IPS-11a (cell line): ENCODE measurements at regions not wholly inside any gene's neighbourhood (a gene's known extent, or its start where the extent isn't known, plus 50 kb on each side); places are given as distances from the start of the nearest gene placed in this dataset.
"Not testable (repeated sequence)": the region's sequence is repeated elsewhere in the genome, so short reads cannot be mapped to it uniquely, and the experiment has no call there.

Experiments used
- H3K4me3 ChIP-seq: one replicate; pipeline ENCODE4 v1.5.1; 2013; ENCODE audit warnings: low read depth, low read length, control low read depth

- no peak overlapping the region for H3K4me3 ChIP-seq
These were observed 514.7 kb upstream of the CHORDC1 start for GRCh38 chr11:90737444-90738050.

- H3K4me3 ChIP-seq, result no peak overlapping the region
These were observed 509.6 kb upstream of the CHORDC1 start for GRCh38 chr11:90732486-90732885.

GRCh38 chr11:90723475-90723874 lies 500.6 kb upstream of the CHORDC1 start:
- no peak overlapping the region for H3K4me3 ChIP-seq

GRCh38 chr11:90722552-90723190 lies 499.8 kb upstream of the CHORDC1 start:
- no peak overlapping the region for H3K4me3 ChIP-seq

- H3K4me3 ChIP-seq, result no peak overlapping the region
These were observed 494.7 kb upstream of the CHORDC1 start for GRCh38 chr11:90717522-90717921.

GRCh38 chr11:90705661-90706060 lies 482.8 kb upstream of the CHORDC1 start:
- H3K4me3 ChIP-seq, result no peak overlapping the region

GRCh38 chr11:90704510-90704909 lies 481.7 kb upstream of the CHORDC1 start:
- H3K4me3 ChIP-seq, result no peak overlapping the region

GRCh38 chr11:90701716-90702115 lies 478.9 kb upstream of the CHORDC1 start:
- no peak overlapping the region for H3K4me3 ChIP-seq

GRCh38 chr11:90700789-90701439 lies 478.1 kb upstream of the CHORDC1 start:
- H3K4me3 ChIP-seq, result no peak overlapping the region

GRCh38 chr11:90699791-90700400 lies 477.0 kb upstream of the CHORDC1 start:
- H3K4me3 ChIP-seq, result no peak overlapping the region

- H3K4me3 ChIP-seq, result no peak overlapping the region
These were observed 475.4 kb upstream of the CHORDC1 start for GRCh38 chr11:90698238-90698637.

- not testable (repeated sequence) for H3K4me3 ChIP-seq
These were observed 452.6 kb upstream of the CHORDC1 start for GRCh38 chr11:90675496-90675895.

- H3K4me3 ChIP-seq, result no peak overlapping the region
These were observed 446.2 kb upstream of the CHORDC1 start for GRCh38 chr11:90669094-90669493.

- H3K4me3 ChIP-seq, result no peak overlapping the region
These were observed 445.7 kb upstream of the CHORDC1 start for GRCh38 chr11:90668502-90668901.

GRCh38 chr11:90661233-90661632 lies 438.4 kb upstream of the CHORDC1 start:
- H3K4me3 ChIP-seq, result no peak overlapping the region

- H3K4me3 ChIP-seq, result no peak overlapping the region
These were observed 433.3 kb upstream of the CHORDC1 start for GRCh38 chr11:90656171-90656570.

GRCh38 chr11:90650153-90650552 lies 427.3 kb upstream of the CHORDC1 start:
- H3K4me3 ChIP-seq, result no peak overlapping the region

- no peak overlapping the region for H3K4me3 ChIP-seq
These were observed 423.9 kb upstream of the CHORDC1 start for GRCh38 chr11:90646706-90647105.

- H3K4me3 ChIP-seq, result no peak overlapping the region
These were observed 423.4 kb upstream of the CHORDC1 start for GRCh38 chr11:90646266-90646665.

GRCh38 chr11:90639461-90639993 lies 416.7 kb upstream of the CHORDC1 start:
- no peak overlapping the region for H3K4me3 ChIP-seq

GRCh38 chr11:90635886-90636285 lies 413.0 kb upstream of the CHORDC1 start:
- H3K4me3 ChIP-seq, result no peak overlapping the region

- H3K4me3 ChIP-seq, result no peak overlapping the region
These were observed 412.3 kb upstream of the CHORDC1 start for GRCh38 chr11:90635151-90635550.
